K562 (cell line): ENCODE measurements at regions not wholly inside any gene's neighbourhood (a gene's known extent, or its start where the extent isn't known, plus 50 kb on each side); places are given as distances from the start of the nearest gene placed in this dataset.

Source experiments
- ATAC-seq: fragments of 200-7000 bp; cut with Tn5 transposase; 3 replicates; pipeline ENCODE4 v1.9.1; 2020; ENCODE audit warnings: moderate library complexity
- BruUV-seq: library from RNA; stranded (reverse); fragments of 400-500 nt; replicated peaks from 2 replicates; lab custom pipeline; 2021; lab: Mats Ljungman, UMichigan
- CTCF ChIA-PET: fragments of 300-600 bp; formaldehyde crosslinking; extraction: SDS; loops from one replicate; lab custom pipeline; 2021; ENCODE audit warnings: low intra/inter-chr PET ratio; lab: Yijun Ruan, JAX
- POLR2A ChIA-PET: fragments of 300-600, 350-650 bp; sonication (Branson Sonifier 250); formaldehyde crosslinking; extraction: SDS; loops from one replicate; lab custom pipeline; 2021; ENCODE audit warnings: antibody characterized with exemption, inconsistent platforms; lab: Yijun Ruan, JAX
- DNase-seq, 4 experiments: peaks; one replicate each; pipeline versions ENCODE4 v3.0.0 to v3.0.0-alpha.2; 2011 to 2018; ENCODE audit warnings: low spot score in 3 of 4, mixed read lengths in 3 of 4; ENCODE audit errors: extremely low read depth in 1 of 4
- FAIRE-seq: peaks from 2 replicates; lab custom pipeline; 2011; peaks lifted over from hg19 to GRCh38; lab: Jason Lieb, UNC
- H2AFZ ChIP-seq: 2 replicates; pipeline ENCODE4 v1.6.0; 2011; ENCODE audit warnings: low read depth, low read length, control low read depth, inconsistent platforms
- H3K27ac ChIP-seq: fragments of 200-600 bp; 3 replicates; pipeline ENCODE4 v1.8.0; 2011; ENCODE audit warnings: low read depth, mild to moderate bottlenecking, control low read depth, inconsistent platforms, low read length, moderate library complexity, mixed read lengths; ENCODE audit errors: extremely low read depth
- H3K27me3 ChIP-seq, 2 experiments: fragments of 300-600 bp in 1 of 2; 2 replicates in 1 of 2; 3 replicates in 1 of 2; pipeline versions ENCODE4 v1.6.0 to v1.8.0; 2011; ENCODE audit warnings: inconsistent platforms in 2 of 2, low read length in 2 of 2, mild to moderate bottlenecking in 1 of 2, mixed read lengths in 1 of 2, moderate library complexity in 1 of 2; ENCODE audit not compliant: control insufficient read depth in 2 of 2, insufficient read depth in 2 of 2
- H3K36me3 ChIP-seq: fragments of 300-600 bp; 3 replicates; pipeline ENCODE4 v1.8.0; 2011; ENCODE audit warnings: mild to moderate bottlenecking, low read length, inconsistent platforms; ENCODE audit not compliant: control insufficient read depth, insufficient read depth
- H3K4me1 ChIP-seq, 2 experiments: fragments of 200-600 bp in 1 of 2; replicated peaks in 1 of 2; 2 replicates in 1 of 2; 3 replicates in 1 of 2; pipeline versions ENCODE4 v1.5.1 to v1.8.0; 2011; ENCODE audit warnings: inconsistent platforms in 2 of 2, low read length in 2 of 2, mild to moderate bottlenecking in 1 of 2, mixed read lengths in 1 of 2, moderate library complexity in 1 of 2; ENCODE audit not compliant: control insufficient read depth in 2 of 2, insufficient read depth in 2 of 2
- H3K4me2 ChIP-seq: 2 replicates; pipeline ENCODE4 v1.6.1; 2011; ENCODE audit warnings: low read length, control low read depth, inconsistent platforms, mixed read lengths; ENCODE audit not compliant: insufficient read depth
- H3K4me3 ChIP-seq: fragments of 200-600 bp; sonication (generic), shearing (Covaris generic); 2 replicates; pipeline ENCODE4 v1.5.1; 2016; ENCODE audit warnings: control low read depth, inconsistent platforms
- H3K79me2 ChIP-seq: fragments of 200-600 bp; 3 replicates; pipeline ENCODE4 v1.8.0; 2011; ENCODE audit warnings: low read length, inconsistent platforms; ENCODE audit not compliant: control insufficient read depth, insufficient read depth
- H3K9ac ChIP-seq, 2 experiments: 2 replicates each; pipeline versions ENCODE4 v1.6.0 to v1.6.1; 2011; ENCODE audit warnings: low read depth in 2 of 2, low read length in 2 of 2, control low read depth in 1 of 2, inconsistent platforms in 1 of 2, mild to moderate bottlenecking in 1 of 2, mixed read lengths in 1 of 2; ENCODE audit not compliant: insufficient read depth in 1 of 2
- H3K9me1 ChIP-seq: one replicate; pipeline ENCODE4 v1.6.0; 2011; ENCODE audit warnings: inconsistent platforms, mild to moderate bottlenecking, low read length, moderate library complexity; ENCODE audit not compliant: control insufficient read depth, insufficient read depth
- H3K9me3 ChIP-seq: replicated peaks from 2 replicates; pipeline ENCODE4 v1.5.1; 2011; ENCODE audit warnings: low read depth, low read length, inconsistent platforms; ENCODE audit not compliant: control insufficient read depth, insufficient read depth
- H4K20me1 ChIP-seq: replicated peaks from 2 replicates; pipeline ENCODE4 v1.6.1; 2011; ENCODE audit warnings: low read length, inconsistent platforms, mixed read lengths; ENCODE audit not compliant: control insufficient read depth, insufficient read depth
- BACH1 ChIP-seq: fragments of 200-800 bp; sonication (Bioruptor generic); IDR thresholded peaks from 2 replicates; pipeline ENCODE4 v1.6.1; 2016; ENCODE audit warnings: missing genetic modification characterization, missing compliant biosample characterization
- CBX2 ChIP-seq: fragments of 200-600 bp; sonication (generic); IDR thresholded peaks from one replicate; pipeline ENCODE4 v1.6.1; 2012; ENCODE audit warnings: mild to moderate bottlenecking, low read length, inconsistent platforms; ENCODE audit not compliant: insufficient read depth, poor library complexity, severe bottlenecking
- CREB1 ChIP-seq, 2 experiments: sonication (generic) in 1 of 2; formaldehyde crosslinking in 1 of 2; IDR thresholded peaks; 2 replicates each; pipeline versions ENCODE4 v1.6.1 to v1.8.0; 2012 to 2022; ENCODE audit warnings: inconsistent platforms in 1 of 2, mild to moderate bottlenecking in 1 of 2, missing genetic modification reagents in 1 of 2, moderate library complexity in 1 of 2
- DPF2 ChIP-seq: fragments of 450-650 bp; IDR thresholded peaks from 2 replicates; pipeline ENCODE4 v1.6.1; 2016
- E2F3 ChIP-seq: fragments of 250-450 bp; sonication (Bioruptor Pico); IDR thresholded peaks from 2 replicates; pipeline ENCODE4 v1.4.0; 2020; ENCODE audit warnings: mild to moderate bottlenecking
- JUNB ChIP-seq: fragments of 450-650 bp; formaldehyde crosslinking; conservative IDR thresholded peaks from 2 replicates; pipeline ENCODE4 v1.4.0; 2020; ENCODE audit warnings: mild to moderate bottlenecking
- JUND ChIP-seq, 2 experiments: IDR thresholded peaks; 2 replicates in 1 of 2; 3 replicates in 1 of 2; pipeline ENCODE4 v1.6.1; 2011; ENCODE audit warnings: borderline replicate concordance in 2 of 2, low read depth in 2 of 2, low read length in 2 of 2, improper control_type of control experiment in 1 of 2, missing biosample characterization in 1 of 2, missing genetic modification characterization in 1 of 2, missing genetic modification reagents in 1 of 2
- NFIC ChIP-seq: fragments of 450-650 bp; IDR thresholded peaks from 2 replicates; pipeline ENCODE4 v1.6.1; 2017; ENCODE audit warnings: mild to moderate bottlenecking, inconsistent platforms
- POLR2AphosphoS5 ChIP-seq: IDR thresholded peaks from 2 replicates; pipeline ENCODE4 v1.6.1; 2011; ENCODE audit warnings: mild to moderate bottlenecking, low read depth, low read length, moderate library complexity; ENCODE audit not compliant: control insufficient read depth, insufficient read depth
- RAD51 ChIP-seq: fragments of 450-650 bp; IDR thresholded peaks from 2 replicates; pipeline ENCODE4 v1.7.1; 2016; ENCODE audit warnings: low read depth, mild to moderate bottlenecking, borderline replicate concordance
- ZFP1 ChIP-seq: fragments of 450-650 bp; formaldehyde crosslinking; IDR thresholded peaks from 2 replicates; pipeline ENCODE4 v1.4.0; 2020; ENCODE audit warnings: mild to moderate bottlenecking, mixed read lengths
- ZNF589 ChIP-seq: fragments of 200-800 bp; sonication (Bioruptor generic); IDR thresholded peaks from 2 replicates; pipeline ENCODE4 v1.6.1; 2016; ENCODE audit warnings: low read depth, missing genetic modification characterization, missing compliant biosample characterization
- WGBS: fragments of 100-300 bp; shearing (Covaris generic); methylation state at CpG from one replicate; pipeline ENCODE4 v1.1.6; 2016; ENCODE audit warnings: low coverage, mixed read lengths; ENCODE audit not compliant: insufficient coverage; ENCODE audit errors: missing lambda C conversion rate; 5-methylcytosine and 5-hydroxymethylcytosine counted together
- in situ Hi-C: fragments of 300-500 bp; cut with MboI; formaldehyde crosslinking; loops from 4 replicates; pipeline ENCODE4 v1.15.0; 2018; ENCODE audit warnings: inconsistent platforms, mixed read lengths
- intact Hi-C: fragments of 100-400 bp; cut with micrococcal nuclease; formaldehyde crosslinking; loops from 2 replicates; pipeline ENCODE4 v1.14.2; 2022
- TF ChIP-seq, protein P1 (sequence below): fragments of 450-650 bp; IDR thresholded peaks from 2 replicates; pipeline ENCODE4 v1.6.1; 2016
- TF ChIP-seq, protein P2 (sequence below), 2 experiments: fragments of 450-650 bp in 1 of 2; sonication (generic) in 1 of 2; formaldehyde crosslinking; conservative IDR thresholded peaks; 2 replicates each; pipeline versions ENCODE4 v1.4.0 to v1.8.1; 2020 to 2022; ENCODE audit warnings: mild to moderate bottlenecking in 1 of 2, missing genetic modification reagents in 1 of 2
- TF ChIP-seq, protein P3 (sequence below): fragments of 450-650 bp; IDR thresholded peaks from 2 replicates; pipeline ENCODE4 v1.7.1; 2018; ENCODE audit warnings: mild to moderate bottlenecking, low read depth; ENCODE audit not compliant: partially characterized antibody

DNA sequence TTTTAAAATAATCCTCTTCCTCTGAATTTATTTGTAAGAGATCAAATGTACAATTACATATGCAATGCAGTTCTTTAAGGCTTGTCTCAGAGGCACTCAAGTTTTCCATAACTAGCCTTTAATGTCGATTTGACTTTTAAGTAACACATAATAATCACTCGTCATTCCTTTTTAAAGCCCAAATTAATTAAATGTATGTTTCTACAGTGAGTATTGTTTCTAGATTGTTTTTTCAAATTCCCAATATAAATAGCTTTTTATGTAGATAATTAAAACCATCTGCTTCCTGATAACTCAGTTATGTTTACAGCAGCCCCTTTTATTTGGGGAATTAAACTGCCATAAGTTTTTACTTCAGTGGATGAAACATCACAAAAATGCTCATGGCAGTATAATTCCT is 185.1 kb downstream of the ETNK1 start:
- no TSS peak for BruUV-seq
- 0% methylated on average over 2 of the region's 2 CpGs for WGBS
- Histone ChIP-seq H3K79me2 (no peaks in the 10 kb centered on the region), H3K9me1 (no peaks in the 10 kb centered on the region), H2AFZ (no peak overlapping the region), H3K4me1 (no peaks in the 10 kb centered on the region), H3K4me3 (no peak overlapping the region), H3K9ac (no peak overlapping the region), H3K4me2 (no peak overlapping the region), H3K27me3 (peaks cover 0 to 4% of the 10 kb centered on the region in 2 experiments; a peak in 2 of 5 replicates), H3K36me3 (no peaks in the 10 kb centered on the region), H4K20me1 (no peaks in the 10 kb centered on the region), H3K27ac (no peak overlapping the region), H3K9me3 (no peaks in the 10 kb centered on the region)
- ATAC-seq, result no peak
- intact Hi-C loops, result no loop called here
- no peak for DNase-seq
- no peak for FAIRE-seq
- TF ChIP-seq ZNF589 (CRISPR knock-in tag) (no peak), JUND (IDR thresholded peaks at IDR 0.05; ENCODE audit: borderline replicate concordance, low read depth, low read length) (no peak), JUND (tag; IDR thresholded peaks at IDR 0.05; ENCODE audit: borderline replicate concordance, low read depth, low read length) (no peak), E2F3 (CRISPR knock-in tag) (no peak), DPF2 (no peak), CREB1 (IDR thresholded peaks at IDR 0.05) (no peak), CREB1 (CRISPR knock-in tag; IDR thresholded peaks at IDR 0.05) (no peak), CBX2 (no peak), JUNB (CRISPR knock-in tag) (no peak), POLR2AphosphoS5 (no peak), ZFP1 (no peak), RAD51 (no peak), BACH1 (tag) (no peak), NFIC (no peak)
- TF ChIP-seq, protein P1, sequence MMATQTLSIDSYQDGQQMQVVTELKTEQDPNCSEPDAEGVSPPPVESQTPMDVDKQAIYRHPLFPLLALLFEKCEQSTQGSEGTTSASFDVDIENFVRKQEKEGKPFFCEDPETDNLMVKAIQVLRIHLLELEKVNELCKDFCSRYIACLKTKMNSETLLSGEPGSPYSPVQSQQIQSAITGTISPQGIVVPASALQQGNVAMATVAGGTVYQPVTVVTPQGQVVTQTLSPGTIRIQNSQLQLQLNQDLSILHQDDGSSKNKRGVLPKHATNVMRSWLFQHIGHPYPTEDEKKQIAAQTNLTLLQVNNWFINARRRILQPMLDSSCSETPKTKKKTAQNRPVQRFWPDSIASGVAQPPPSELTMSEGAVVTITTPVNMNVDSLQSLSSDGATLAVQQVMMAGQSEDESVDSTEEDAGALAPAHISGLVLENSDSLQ, result no peak
- TF ChIP-seq, protein P2, sequence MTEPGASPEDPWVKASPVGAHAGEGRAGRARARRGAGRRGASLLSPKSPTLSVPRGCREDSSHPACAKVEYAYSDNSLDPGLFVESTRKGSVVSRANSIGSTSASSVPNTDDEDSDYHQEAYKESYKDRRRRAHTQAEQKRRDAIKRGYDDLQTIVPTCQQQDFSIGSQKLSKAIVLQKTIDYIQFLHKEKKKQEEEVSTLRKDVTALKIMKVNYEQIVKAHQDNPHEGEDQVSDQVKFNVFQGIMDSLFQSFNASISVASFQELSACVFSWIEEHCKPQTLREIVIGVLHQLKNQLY (CRISPR knock-in tag; conservative IDR thresholded peaks at IDR 0.05), result no peak
- TF ChIP-seq, protein P3, sequence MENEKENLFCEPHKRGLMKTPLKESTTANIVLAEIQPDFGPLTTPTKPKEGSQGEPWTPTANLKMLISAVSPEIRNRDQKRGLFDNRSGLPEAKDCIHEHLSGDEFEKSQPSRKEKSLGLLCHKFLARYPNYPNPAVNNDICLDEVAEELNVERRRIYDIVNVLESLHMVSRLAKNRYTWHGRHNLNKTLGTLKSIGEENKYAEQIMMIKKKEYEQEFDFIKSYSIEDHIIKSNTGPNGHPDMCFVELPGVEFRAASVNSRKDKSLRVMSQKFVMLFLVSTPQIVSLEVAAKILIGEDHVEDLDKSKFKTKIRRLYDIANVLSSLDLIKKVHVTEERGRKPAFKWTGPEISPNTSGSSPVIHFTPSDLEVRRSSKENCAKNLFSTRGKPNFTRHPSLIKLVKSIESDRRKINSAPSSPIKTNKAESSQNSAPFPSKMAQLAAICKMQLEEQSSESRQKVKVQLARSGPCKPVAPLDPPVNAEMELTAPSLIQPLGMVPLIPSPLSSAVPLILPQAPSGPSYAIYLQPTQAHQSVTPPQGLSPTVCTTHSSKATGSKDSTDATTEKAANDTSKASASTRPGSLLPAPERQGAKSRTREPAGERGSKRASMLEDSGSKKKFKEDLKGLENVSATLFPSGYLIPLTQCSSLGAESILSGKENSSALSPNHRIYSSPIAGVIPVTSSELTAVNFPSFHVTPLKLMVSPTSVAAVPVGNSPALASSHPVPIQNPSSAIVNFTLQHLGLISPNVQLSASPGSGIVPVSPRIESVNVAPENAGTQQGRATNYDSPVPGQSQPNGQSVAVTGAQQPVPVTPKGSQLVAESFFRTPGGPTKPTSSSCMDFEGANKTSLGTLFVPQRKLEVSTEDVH, result no peak
- ChIA-PET POLR2A (interaction anchor here (0.9 kb wide), 1 partner anchor 11 kb away, joined by 4 read pairs; no protein-coding TSS in a partner anchor), CTCF (no interaction called here)
- in situ Hi-C loops, result no loop called here
